IMR-90 (cell line): ENCODE measurements at regions not wholly inside any gene's neighbourhood (a gene's known extent, or its start where the extent isn't known, plus 50 kb on each side); places are given as distances from the start of the nearest gene placed in this dataset.

ENCODE experiments used
- ATAC-seq: fragments of 200-7000 bp; cut with Tn5 transposase; 2 replicates; pipeline ENCODE4 v1.9.1; 2020; ENCODE audit warnings: low read depth, mild to moderate bottlenecking, moderate library complexity
- BruUV-seq: library from RNA; stranded (reverse); fragments of 400-500 nt; replicated peaks from 2 replicates; lab custom pipeline; 2021; lab: Mats Ljungman, UMichigan
- CTCF ChIA-PET: fragments of 300-600 bp; formaldehyde crosslinking; extraction: SDS; loops from one replicate; lab custom pipeline; 2021; ENCODE audit warnings: antibody characterized with exemption; lab: Yijun Ruan, JAX
- POLR2A ChIA-PET: fragments of 300-600 bp; sonication (Branson Sonifier 250); formaldehyde crosslinking; loops from one replicate; lab custom pipeline; 2022; ENCODE audit warnings: antibody characterized with exemption; ENCODE audit not compliant: unreplicated experiment; lab: Charles Lee
- DNase-seq: peaks from one replicate; pipeline ENCODE4 v3.0.0; 2013
- H2AFZ ChIP-seq: replicated peaks from 2 replicates; pipeline ENCODE3; 2013; ENCODE audit warnings: low read length, mild to moderate bottlenecking; ENCODE audit not compliant: poor library complexity
- H2AK5ac ChIP-seq: 2 replicates; pipeline ENCODE4 v1.6.1; 2013; ENCODE audit warnings: low read depth, low read length, inconsistent platforms
- H2AK9ac ChIP-seq: replicated peaks from 2 replicates; pipeline ENCODE3; 2013; ENCODE audit warnings: mild to moderate bottlenecking, low read depth, low read length, moderate library complexity; ENCODE audit not compliant: poor library complexity
- H2BK120ac ChIP-seq: 2 replicates; pipeline ENCODE4 v1.6.1; 2013; ENCODE audit warnings: low read depth, low read length, inconsistent platforms
- H2BK15ac ChIP-seq: 3 replicates; pipeline ENCODE4 v1.6.1; 2013; ENCODE audit warnings: low read depth, low read length, inconsistent platforms
- H2BK20ac ChIP-seq: 2 replicates; pipeline ENCODE4 v1.6.1; 2013; ENCODE audit warnings: low read depth, mild to moderate bottlenecking, inconsistent platforms, low read length, moderate library complexity
- H2BK5ac ChIP-seq: 2 replicates; pipeline ENCODE4 v1.6.1; 2013; ENCODE audit warnings: mild to moderate bottlenecking, low read depth, low read length, inconsistent platforms; ENCODE audit not compliant: poor library complexity, severe bottlenecking
- H3K14ac ChIP-seq: replicated peaks from 2 replicates; pipeline ENCODE4 v1.6.1; 2013; ENCODE audit warnings: low read depth, low read length, inconsistent platforms
- H3K18ac ChIP-seq: 2 replicates; pipeline ENCODE4 v1.6.1; 2013; ENCODE audit warnings: low read depth, low read length, control low read depth
- H3K23ac ChIP-seq: 2 replicates; pipeline ENCODE4 v1.6.1; 2013; ENCODE audit warnings: low read depth, low read length, inconsistent platforms
- H3K27ac ChIP-seq: 2 replicates; pipeline ENCODE4 v1.5.1; 2013; ENCODE audit warnings: mild to moderate bottlenecking, control low read depth, low read length; ENCODE audit not compliant: insufficient read depth
- H3K27me3 ChIP-seq: 2 replicates; pipeline ENCODE4 v1.6.1; 2013; ENCODE audit warnings: low read length; ENCODE audit not compliant: control insufficient read depth, insufficient read depth
- H3K36me3 ChIP-seq: 2 replicates; pipeline ENCODE4 v1.6.1; 2013; ENCODE audit warnings: low read length, mixed read lengths; ENCODE audit not compliant: control insufficient read depth, insufficient read depth
- H3K4ac ChIP-seq: 2 replicates; pipeline ENCODE4 v1.6.1; 2013; ENCODE audit warnings: low read depth, low read length, inconsistent platforms
- H3K4me1 ChIP-seq: 2 replicates; pipeline ENCODE4 v1.6.1; 2013; ENCODE audit warnings: low read length, mixed read lengths; ENCODE audit not compliant: control insufficient read depth, insufficient read depth
- H3K4me2 ChIP-seq: 2 replicates; pipeline ENCODE4 v1.6.1; 2013; ENCODE audit warnings: low read depth, mild to moderate bottlenecking, control low read depth, low read length, moderate library complexity
- H3K4me3 ChIP-seq: 2 replicates; pipeline ENCODE4 v1.5.1; 2013; ENCODE audit warnings: low read depth, mild to moderate bottlenecking, control low read depth, low read length, moderate library complexity; ENCODE audit not compliant: insufficient read depth
- H3K56ac ChIP-seq: 2 replicates; pipeline ENCODE4 v1.6.1; 2013; ENCODE audit warnings: low read length, inconsistent platforms; ENCODE audit not compliant: insufficient read depth; ENCODE audit errors: extremely low read depth
- H3K79me1 ChIP-seq, 2 experiments: 2 replicates each; pipeline ENCODE4 v1.6.1; 2013; ENCODE audit warnings: low read length in 2 of 2, inconsistent platforms in 1 of 2, low read depth in 1 of 2
- H3K9ac ChIP-seq: 2 replicates; pipeline ENCODE4 v1.6.1; 2013; ENCODE audit warnings: low read depth, low read length, control low read depth
- H3K9me1 ChIP-seq: 2 replicates; pipeline ENCODE4 v1.6.1; 2013; ENCODE audit warnings: low read length, inconsistent platforms; ENCODE audit not compliant: insufficient read depth
- H3K9me3 ChIP-seq: 2 replicates; pipeline ENCODE4 v1.6.1; 2013; ENCODE audit warnings: low read length; ENCODE audit not compliant: control insufficient read depth, insufficient read depth
- H4K20me1 ChIP-seq: 2 replicates; pipeline ENCODE4 v1.6.1; 2013; ENCODE audit warnings: low read length, inconsistent platforms; ENCODE audit not compliant: insufficient read depth
- H4K5ac ChIP-seq: 2 replicates; pipeline ENCODE4 v1.6.1; 2013; ENCODE audit warnings: mild to moderate bottlenecking, low read depth, low read length, control low read depth
- H4K8ac ChIP-seq, 2 experiments: 2 replicates each; pipeline ENCODE4 v1.6.1; 2013; ENCODE audit warnings: low read depth in 2 of 2, low read length in 2 of 2, control low read depth in 1 of 2, inconsistent platforms in 1 of 2
- H4K91ac ChIP-seq: 2 replicates; pipeline ENCODE4 v1.6.1; 2013; ENCODE audit warnings: low read depth, low read length, inconsistent platforms; ENCODE audit not compliant: insufficient read depth
- BHLHE40 ChIP-seq: fragments of 150-350 bp; IDR thresholded peaks from 2 replicates; pipeline ENCODE4 v1.6.1; 2016; ENCODE audit warnings: mild to moderate bottlenecking, low read depth, low read length
- CEBPB ChIP-seq: IDR thresholded peaks from 2 replicates; pipeline ENCODE4 v1.6.1; 2012; ENCODE audit warnings: low read depth, low read length, improper control_type of control experiment
- CHD1 ChIP-seq: IDR thresholded peaks from 2 replicates; pipeline ENCODE4 v1.6.1; 2012; ENCODE audit warnings: low read depth, low read length, improper control_type of control experiment
- FOS ChIP-seq: fragments of 150-350 bp; IDR thresholded peaks from 2 replicates; pipeline ENCODE4 v1.6.1; 2016; ENCODE audit warnings: low read depth, low read length
- MAFK ChIP-seq: IDR thresholded peaks from 2 replicates; pipeline ENCODE4 v1.6.1; 2012; ENCODE audit warnings: low read depth, low read length, improper control_type of control experiment
- MAZ ChIP-seq: IDR thresholded peaks from 2 replicates; pipeline ENCODE4 v1.6.1; 2012; ENCODE audit warnings: low read depth, mild to moderate bottlenecking, low read length, improper control_type of control experiment, moderate library complexity, borderline replicate concordance
- MXI1 ChIP-seq: IDR thresholded peaks from 2 replicates; pipeline ENCODE4 v1.6.1; 2012; ENCODE audit warnings: low read depth, mild to moderate bottlenecking, low read length, moderate library complexity, borderline replicate concordance
- NFE2L2 ChIP-seq: fragments of 150-350 bp; IDR thresholded peaks from 2 replicates; pipeline ENCODE4 v1.6.1; 2016; ENCODE audit warnings: low read depth, mild to moderate bottlenecking, low read length
- POLR2A ChIP-seq: IDR thresholded peaks from 2 replicates; pipeline ENCODE4 v1.6.1; 2012; ENCODE audit warnings: mild to moderate bottlenecking, low read depth, low read length
- RAD21 ChIP-seq: IDR thresholded peaks from 2 replicates; pipeline ENCODE4 v1.6.1; 2012; ENCODE audit warnings: low read length, improper control_type of control experiment
- RCOR1 ChIP-seq: IDR thresholded peaks from 2 replicates; pipeline ENCODE4 v1.6.1; 2012; ENCODE audit warnings: mild to moderate bottlenecking, low read length, improper control_type of control experiment; ENCODE audit not compliant: insufficient replicate concordance
- RFX5 ChIP-seq: IDR thresholded peaks from 2 replicates; pipeline ENCODE4 v1.8.0; 2012; ENCODE audit warnings: low read depth, mild to moderate bottlenecking, low read length, moderate library complexity
- WGBS, 2 experiments: methylation state at CpG; one replicate each; pipeline versions ENCODE4 v1.1.5 to v1.1.7; 2013; ENCODE audit warnings: missing lambda C conversion rate in 2 of 2; ENCODE audit not compliant: insufficient read length in 1 of 2; ENCODE audit errors: extremely low coverage in 2 of 2; 5-methylcytosine and 5-hydroxymethylcytosine counted together
- dilution Hi-C: fragments of 300-500 bp; cut with HindIII; formaldehyde crosslinking; loops from one replicate; pipeline ENCODE4 v1.14.3; 2018; ENCODE audit warnings: low sequenced_read_pairs; ENCODE audit not compliant: unreplicated experiment
- in situ Hi-C: fragments of 300-500 bp; cut with MboI; formaldehyde crosslinking; loops from 3 replicates; pipeline ENCODE4 v1.14.3; 2019; ENCODE audit warnings: low sequenced_read_pairs, inconsistent platforms, mixed read lengths
- intact Hi-C: fragments of 100-400 bp; cut with micrococcal nuclease; formaldehyde crosslinking; loops from 2 replicates; pipeline ENCODE4 v1.10.0; 2022
- TF ChIP-seq, protein P1 (sequence below): conservative IDR thresholded peaks from 2 replicates; pipeline ENCODE4 v1.5.1; 2012; ENCODE audit warnings: mild to moderate bottlenecking, low read depth, low read length, improper control_type of control experiment

GRCh38 chr14:51165415-51165814, 70.5 kb upstream of the TRIM9 start:
- ChIA-PET POLR2A (no interaction called here), CTCF (no interaction called here)
- Histone ChIP-seq H3K9me3 (no peaks in the 10 kb centered on the region), H2BK20ac (no peak overlapping the region), H2AFZ (no peak overlapping the region), H3K18ac (no peak overlapping the region), H3K36me3 (no peaks in the 10 kb centered on the region), H4K91ac (no peak overlapping the region), H4K5ac (no peak overlapping the region), H3K14ac (no peak overlapping the region), H3K9me1 (no peaks in the 10 kb centered on the region), H3K4me2 (no peak overlapping the region), H2BK15ac (no peak overlapping the region), H3K56ac (no peak overlapping the region), H3K4me1 (no peaks in the 10 kb centered on the region), H3K4ac (no peak overlapping the region), H2BK5ac (no peak overlapping the region), H3K23ac (no peak overlapping the region), H4K20me1 (no peaks in the 10 kb centered on the region), H4K8ac (no peak overlapping the region), H3K79me1 (no peaks in the 10 kb centered on the region), H3K27me3 (peaks cover 12% of the 10 kb centered on the region), H2BK120ac (no peak overlapping the region), H2AK5ac (no peak overlapping the region), H2AK9ac (no peak overlapping the region), H3K27ac (no peak overlapping the region), H3K9ac (no peak overlapping the region), H3K4me3 (no peak overlapping the region)
- intact Hi-C loops, result no loop called here
- ATAC-seq (no peak), DNase-seq (no peak)
- TF ChIP-seq FOS (no peak), CEBPB (no peak), RFX5 (no peak), RAD21 (no peak), MXI1 (no peak), RCOR1 (no peak), CHD1 (no peak), BHLHE40 (no peak), MAFK (no peak), MAZ (no peak), POLR2A (no peak), NFE2L2 (no peak)
- TF ChIP-seq, protein P1, sequence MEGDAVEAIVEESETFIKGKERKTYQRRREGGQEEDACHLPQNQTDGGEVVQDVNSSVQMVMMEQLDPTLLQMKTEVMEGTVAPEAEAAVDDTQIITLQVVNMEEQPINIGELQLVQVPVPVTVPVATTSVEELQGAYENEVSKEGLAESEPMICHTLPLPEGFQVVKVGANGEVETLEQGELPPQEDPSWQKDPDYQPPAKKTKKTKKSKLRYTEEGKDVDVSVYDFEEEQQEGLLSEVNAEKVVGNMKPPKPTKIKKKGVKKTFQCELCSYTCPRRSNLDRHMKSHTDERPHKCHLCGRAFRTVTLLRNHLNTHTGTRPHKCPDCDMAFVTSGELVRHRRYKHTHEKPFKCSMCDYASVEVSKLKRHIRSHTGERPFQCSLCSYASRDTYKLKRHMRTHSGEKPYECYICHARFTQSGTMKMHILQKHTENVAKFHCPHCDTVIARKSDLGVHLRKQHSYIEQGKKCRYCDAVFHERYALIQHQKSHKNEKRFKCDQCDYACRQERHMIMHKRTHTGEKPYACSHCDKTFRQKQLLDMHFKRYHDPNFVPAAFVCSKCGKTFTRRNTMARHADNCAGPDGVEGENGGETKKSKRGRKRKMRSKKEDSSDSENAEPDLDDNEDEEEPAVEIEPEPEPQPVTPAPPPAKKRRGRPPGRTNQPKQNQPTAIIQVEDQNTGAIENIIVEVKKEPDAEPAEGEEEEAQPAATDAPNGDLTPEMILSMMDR, result no peak
- WGBS, 2 experiments, result no CpG with 5 or more reads among the region's 3 CpGs
- dilution Hi-C loops, result no loop called here
- no TSS peak for BruUV-seq
- in situ Hi-C loops, result no loop called here
